ENCODE measurements at regions not wholly inside any gene's neighbourhood (a gene's known extent, or its start where the extent isn't known, plus 50 kb on each side); places are given as distances from the start of the nearest gene placed in this dataset.
"Not testable (repeated sequence)": the region's sequence is repeated elsewhere in the genome, so short reads cannot be mapped to it uniquely, and the experiment has no call there.

DNA sequence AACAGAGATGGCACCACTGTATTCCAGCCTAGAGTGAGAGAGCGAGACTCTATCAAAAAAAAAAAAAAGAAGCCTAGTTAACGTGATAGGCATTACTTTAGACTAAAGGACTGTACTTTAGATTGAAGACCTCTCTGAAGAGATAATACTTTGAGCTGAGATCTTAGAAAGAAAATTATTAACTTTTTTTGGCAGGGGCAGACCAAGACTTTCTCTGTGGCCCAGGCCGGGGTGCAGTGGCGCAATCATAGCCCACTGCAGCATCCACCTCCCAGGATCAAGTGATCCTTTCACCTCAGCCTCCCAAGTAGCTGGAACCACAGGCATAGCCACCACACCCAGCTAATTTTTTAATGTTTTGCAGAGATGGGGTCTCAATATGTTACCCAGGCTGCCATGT, 75.7 kb upstream of the TNRC6A start:
- Histone ChIP-seq H3K9me3 (no peaks in the 10 kb centered on the region), H3K27ac (no peak overlapping the region), H3K27me3 (no peaks in the 10 kb centered on the region), H3K36me3 (replicated peaks in 1 of 2; ENCODE audit: insufficient read depth in 1 of 2, low read depth in 2 of 2) (no peaks in the 10 kb centered on the region), H3K4me1 (no peaks in the 10 kb centered on the region), H3K4me3 (no peak overlapping the region)
- intact Hi-C loops (cut with DNase I) = no loop called here
- 83 to 90% methylated on average over 4 of the region's 4 CpGs for WGBS, 2 donors
- TF ChIP-seq POLR2A (IDR thresholded peaks at IDR 0.05) = no peak
- no peak for TF ChIP-seq CTCF (IDR thresholded peaks at IDR 0.05)
- DNase-seq (no peak), ATAC-seq (no peak)

GRCh38 chr16:24665942-24666341, 63.5 kb upstream of the TNRC6A start:
- H3K27ac ChIP-seq; H3K36me3 ChIP-seq (replicated peaks in 1 of 2; ENCODE audit: insufficient read depth in 1 of 2, low read depth in 2 of 2); H3K9me3 ChIP-seq; H3K27me3 ChIP-seq; ATAC-seq; DNase-seq; H3K4me3 ChIP-seq; H3K4me1 ChIP-seq; intact Hi-C loops (cut with DNase I): not testable (repeated sequence)
- 91 to 99% methylated on average over 5 of the region's 5 CpGs for WGBS, 2 donors

DNA sequence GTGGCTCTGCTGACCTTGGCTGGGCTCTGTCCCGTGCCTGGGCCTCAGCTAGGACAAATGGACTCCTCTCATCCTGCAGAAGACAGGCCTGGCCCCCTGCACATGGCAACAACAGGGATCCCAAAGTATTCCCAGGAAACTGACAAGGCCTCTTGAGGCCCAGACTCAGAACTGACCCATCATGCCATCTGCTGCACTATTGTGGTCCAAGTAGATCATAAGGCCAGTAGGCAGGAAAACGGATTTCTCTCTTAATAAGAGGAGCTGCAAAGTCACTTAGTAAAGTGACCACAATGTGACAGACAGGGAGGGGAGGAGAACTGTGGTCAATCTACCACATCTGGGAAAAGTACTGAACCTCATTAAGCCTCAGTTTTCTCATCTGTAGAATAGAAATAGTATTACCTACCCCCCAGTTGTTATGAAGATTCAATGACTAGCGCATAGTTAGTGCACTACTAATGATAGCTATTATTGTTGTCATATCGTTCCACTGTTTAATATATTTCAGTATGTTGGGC, 62.1 kb upstream of the TNRC6A start:
- no peak overlapping the region for H3K4me3 ChIP-seq
- no peaks in the 10 kb centered on the region for H3K27me3 ChIP-seq
- H3K36me3 ChIP-seq (replicated peaks in 1 of 2; ENCODE audit: insufficient read depth in 1 of 2, low read depth in 2 of 2) = no peaks in the 10 kb centered on the region
- no peak overlapping the region for H3K27ac ChIP-seq
- no peak for TF ChIP-seq CTCF (IDR thresholded peaks at IDR 0.05)
- no peak for TF ChIP-seq POLR2A (IDR thresholded peaks at IDR 0.05)
- intact Hi-C loops (cut with DNase I) = no loop called here
- WGBS, 2 donors = 83 to 94% methylated on average over 4 of the region's 4 CpGs
- peaks cover 5% of the 10 kb centered on the region for H3K4me1 ChIP-seq
- DNase-seq (no peak), ATAC-seq (no peak)
- H3K9me3 ChIP-seq = no peaks in the 10 kb centered on the region

GRCh38 chr16:24668481-24669061, 60.9 kb upstream of the TNRC6A start:
- WGBS, 2 donors = 52 to 57% methylated on average over 9 of the region's 9 CpGs
- Histone ChIP-seq H3K4me3 (no peak overlapping the region), H3K27me3 (no peaks in the 10 kb centered on the region), H3K4me1 (peaks cover 5% of the 10 kb centered on the region), H3K36me3 (replicated peaks in 1 of 2; ENCODE audit: insufficient read depth in 1 of 2, low read depth in 2 of 2) (no peaks in the 10 kb centered on the region), H3K27ac (peak overlapping the region in 1 of 4 donors; percentile 44), H3K9me3 (no peaks in the 10 kb centered on the region)
- ATAC-seq (peak; percentile 44), DNase-seq (peak in 3 of 4 donors; percentile 10 to 18 (median 17))
- intact Hi-C loops (cut with DNase I) = no loop called here
- no peak for TF ChIP-seq POLR2A (IDR thresholded peaks at IDR 0.05)
- no peak for TF ChIP-seq CTCF (IDR thresholded peaks at IDR 0.05)

DNA sequence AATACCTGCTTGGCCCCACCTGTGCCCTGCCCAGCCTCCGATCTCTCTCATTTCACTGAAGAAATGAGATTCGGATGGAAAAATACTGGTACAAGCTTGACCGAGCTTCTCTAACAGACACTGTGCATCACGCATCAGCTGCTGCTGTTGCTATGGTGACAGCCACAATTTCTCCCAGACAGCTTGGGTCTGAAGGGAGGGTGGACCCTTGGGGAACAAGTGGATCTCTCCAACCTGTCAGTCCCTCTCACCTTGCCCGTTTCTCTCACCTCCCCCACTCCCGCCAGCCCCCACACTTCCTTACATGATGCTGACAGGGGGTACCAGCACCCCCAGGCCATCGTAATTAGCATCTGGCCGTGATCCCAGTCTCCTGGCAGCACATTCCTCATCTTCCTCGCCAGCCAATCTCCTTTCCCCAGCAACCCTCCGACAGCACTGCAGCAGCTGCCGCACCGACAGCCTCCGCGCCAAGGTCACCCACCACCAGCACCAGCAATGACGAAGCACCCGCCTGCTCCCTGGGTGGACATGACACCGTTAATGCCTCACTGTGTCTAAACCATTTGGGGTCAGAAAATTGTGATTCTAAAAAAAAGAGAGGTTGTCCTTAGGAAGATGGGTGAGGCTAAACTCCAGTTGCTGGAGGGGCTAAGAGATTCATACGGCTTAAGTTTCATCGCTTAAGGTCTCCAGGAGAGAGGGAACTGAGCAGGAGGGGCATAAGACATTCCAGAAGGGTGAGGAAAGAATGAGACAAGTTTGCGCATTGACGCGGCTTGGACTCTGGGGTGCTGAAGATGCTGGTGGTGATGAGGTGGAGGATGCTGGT, 58.6 kb upstream of the TNRC6A start:
- intact Hi-C loops (cut with DNase I) = no loop called here
- no peak overlapping the region for H3K4me3 ChIP-seq
- TF ChIP-seq POLR2A (IDR thresholded peaks at IDR 0.05) (no peak), CTCF (IDR thresholded peaks at IDR 0.05) (no peak)
- 23 to 27% methylated on average over 21 to 22 of the region's 22 CpGs for WGBS, 2 donors
- ATAC-seq (peak; percentile 58), DNase-seq (peak; percentile 31 to 61 (median 59))
- H3K9me3 ChIP-seq = no peaks in the 10 kb centered on the region
- no peak overlapping the region for H3K27ac ChIP-seq
- no peaks in the 10 kb centered on the region for H3K36me3 ChIP-seq (replicated peaks in 1 of 2; ENCODE audit: insufficient read depth in 1 of 2, low read depth in 2 of 2)
- H3K27me3 ChIP-seq = no peaks in the 10 kb centered on the region
- H3K4me1 ChIP-seq = peaks cover 5% of the 10 kb centered on the region
